ENCODE measurements at regions not wholly inside any gene's neighbourhood (a gene's known extent, or its start where the extent isn't known, plus 50 kb on each side); places are given as distances from the start of the nearest gene placed in this dataset.
A peak's percentile ranks its signal among the peaks of the same experiment; 100 is the strongest.

DNA sequence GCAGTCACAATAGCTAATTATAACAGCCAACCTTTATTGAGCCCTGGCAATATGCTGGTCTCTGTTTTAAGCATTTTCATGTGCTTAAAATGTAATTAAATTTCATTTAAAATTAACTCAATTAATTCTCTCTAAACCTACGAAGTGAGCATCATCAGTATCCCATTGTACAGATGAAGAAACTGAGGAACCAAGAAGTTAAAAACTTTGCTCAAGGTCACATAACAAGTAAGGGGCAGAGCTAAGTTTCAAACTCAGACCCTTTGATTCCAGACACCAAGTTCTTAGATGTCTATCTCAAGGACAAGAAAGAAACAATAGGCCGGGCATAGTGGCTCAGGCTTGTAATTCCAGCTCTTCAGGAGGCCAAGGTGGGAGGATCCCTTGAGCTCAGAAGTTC, 55.9 kb upstream of the NFKB1 start:
- ChIA-PET CTCF (no interaction called here), POLR2A (ENCODE audit: low non-redundant PET) (no interaction called here)
- no peak for DNase-seq (ENCODE audit: low spot score)
- TF ChIP-seq, protein P1, sequence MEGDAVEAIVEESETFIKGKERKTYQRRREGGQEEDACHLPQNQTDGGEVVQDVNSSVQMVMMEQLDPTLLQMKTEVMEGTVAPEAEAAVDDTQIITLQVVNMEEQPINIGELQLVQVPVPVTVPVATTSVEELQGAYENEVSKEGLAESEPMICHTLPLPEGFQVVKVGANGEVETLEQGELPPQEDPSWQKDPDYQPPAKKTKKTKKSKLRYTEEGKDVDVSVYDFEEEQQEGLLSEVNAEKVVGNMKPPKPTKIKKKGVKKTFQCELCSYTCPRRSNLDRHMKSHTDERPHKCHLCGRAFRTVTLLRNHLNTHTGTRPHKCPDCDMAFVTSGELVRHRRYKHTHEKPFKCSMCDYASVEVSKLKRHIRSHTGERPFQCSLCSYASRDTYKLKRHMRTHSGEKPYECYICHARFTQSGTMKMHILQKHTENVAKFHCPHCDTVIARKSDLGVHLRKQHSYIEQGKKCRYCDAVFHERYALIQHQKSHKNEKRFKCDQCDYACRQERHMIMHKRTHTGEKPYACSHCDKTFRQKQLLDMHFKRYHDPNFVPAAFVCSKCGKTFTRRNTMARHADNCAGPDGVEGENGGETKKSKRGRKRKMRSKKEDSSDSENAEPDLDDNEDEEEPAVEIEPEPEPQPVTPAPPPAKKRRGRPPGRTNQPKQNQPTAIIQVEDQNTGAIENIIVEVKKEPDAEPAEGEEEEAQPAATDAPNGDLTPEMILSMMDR (conservative IDR thresholded peaks at IDR 0.05; ENCODE audit: low read depth), result no peak
- H3K27ac ChIP-seq, result no peak overlapping the region

DNA sequence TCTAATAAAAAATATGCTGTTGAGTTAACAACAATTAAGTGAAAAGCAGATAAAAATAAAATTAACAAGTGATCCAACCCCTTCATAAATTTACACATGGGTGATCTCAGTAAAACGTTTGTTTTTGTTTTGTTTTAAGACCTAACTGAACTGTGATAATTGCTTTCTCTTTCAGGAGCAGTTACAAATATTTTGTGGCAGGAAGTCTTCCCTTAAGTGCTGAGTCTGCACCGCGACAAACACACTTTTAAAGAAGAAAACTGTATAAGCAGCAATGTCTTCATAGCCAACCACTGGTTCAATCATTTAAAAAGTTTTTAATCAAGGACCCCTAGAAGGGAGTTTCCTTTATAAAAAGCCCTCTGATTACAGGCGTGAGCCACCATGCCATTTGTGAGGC, 53.7 kb upstream of the NFKB1 start:
- DNase-seq (ENCODE audit: low spot score), result no peak
- TF ChIP-seq, protein P1 (conservative IDR thresholded peaks at IDR 0.05; ENCODE audit: low read depth), result no peak
- no peak overlapping the region for H3K27ac ChIP-seq
- CTCF ChIA-PET, result interaction anchor here (1.2 kb wide), 1 partner anchor 173 kb away, joined by 3 read pairs; no protein-coding TSS in a partner anchor
- POLR2A ChIA-PET (ENCODE audit: low non-redundant PET), result no interaction called here

DNA sequence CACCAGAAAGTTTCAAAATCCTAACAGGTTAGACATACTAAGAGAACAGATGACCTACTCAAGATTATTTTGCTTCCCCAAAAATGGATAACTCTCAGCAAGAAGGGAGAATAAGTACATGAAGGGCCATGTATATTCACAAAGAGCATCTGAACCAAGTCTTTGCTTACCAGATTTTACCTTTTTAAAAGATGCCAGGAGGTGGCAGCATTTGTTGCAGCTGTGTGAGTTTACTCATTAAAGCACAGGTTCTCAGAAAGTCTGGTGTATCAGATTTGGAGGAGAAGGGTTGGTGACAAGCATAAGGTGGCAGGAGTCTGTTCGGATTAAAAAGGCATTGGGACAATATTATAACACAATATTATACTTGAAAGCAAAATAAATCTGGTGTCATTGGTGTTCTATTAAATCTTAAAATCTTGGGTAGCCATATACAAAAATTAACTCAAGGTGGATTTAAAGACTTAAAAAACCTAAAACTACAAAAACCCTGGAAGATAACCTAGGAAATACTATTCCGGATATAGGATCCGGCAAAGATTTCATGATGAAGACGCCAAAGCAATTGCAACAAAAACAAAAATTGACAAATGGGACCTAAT, 51.3 kb upstream of the NFKB1 start:
- peak; percentile 42 for DNase-seq (ENCODE audit: low spot score)
- TF ChIP-seq, protein P1 (conservative IDR thresholded peaks at IDR 0.05; ENCODE audit: low read depth), result peak; percentile 77
- no peak overlapping the region for H3K27ac ChIP-seq
- POLR2A ChIA-PET (ENCODE audit: low non-redundant PET), result no interaction called here
- CTCF ChIA-PET, result interaction anchor here (0.6 to 1.7 kb wide), 5 partner anchors 94 to 560 kb away, joined by 3 to 5 read pairs (median 3); no protein-coding TSS in a partner anchor

DNA sequence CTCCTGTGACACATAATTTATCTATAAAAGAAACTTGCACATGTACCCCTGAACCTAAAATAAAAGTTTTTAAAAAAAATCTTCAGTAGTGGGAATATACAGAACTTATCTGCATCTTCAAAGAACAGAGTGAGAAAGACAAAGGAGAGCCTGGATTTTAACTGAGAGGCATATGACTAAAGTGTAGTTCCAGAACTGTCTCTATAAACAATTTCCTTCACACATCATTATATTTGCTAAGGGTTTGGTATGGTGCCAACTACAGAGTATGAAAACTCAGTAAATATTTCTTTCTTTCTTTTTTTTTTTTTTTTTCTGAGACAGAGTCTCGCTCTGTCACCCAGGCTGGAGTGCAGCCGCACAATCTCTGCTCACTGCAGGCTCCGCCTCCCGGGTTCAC, 49.9 kb upstream of the NFKB1 start:
- CTCF ChIA-PET, result no interaction called here
- H3K27ac ChIP-seq, result no peak overlapping the region
- no peak for DNase-seq (ENCODE audit: low spot score)
- POLR2A ChIA-PET (ENCODE audit: low non-redundant PET), result no interaction called here
- TF ChIP-seq, protein P1 (conservative IDR thresholded peaks at IDR 0.05; ENCODE audit: low read depth), result no peak

All from RWPE1 (cell line).